MCF 10A (cell line): ENCODE measurements at regions not wholly inside any gene's neighbourhood (a gene's known extent, or its start where the extent isn't known, plus 50 kb on each side); places are given as distances from the start of the nearest gene placed in this dataset.
A peak's percentile ranks its signal among the peaks of the same experiment; 100 is the strongest.

Experiments used
- BruUV-seq: library from RNA; stranded (reverse); fragments of 400-500 nt; replicated peaks from 2 replicates; lab custom pipeline; 2021; lab: Mats Ljungman, UMichigan
- CTCF ChIA-PET: fragments of 300-600 bp; sonication (Branson Sonifier 250); formaldehyde crosslinking; extraction: SDS; loops from one replicate; lab custom pipeline; 2021; ENCODE audit warnings: antibody characterized with exemption, inconsistent platforms; lab: Yijun Ruan, JAX
- POLR2A ChIA-PET: fragments of 300-600, 350-650 bp; sonication (Branson Sonifier 250); formaldehyde crosslinking; extraction: SDS; loops from one replicate; lab custom pipeline; 2020; ENCODE audit warnings: antibody characterized with exemption, inconsistent platforms; lab: Yijun Ruan, JAX
- DNase-seq: peaks from one replicate; pipeline ENCODE4 v3.0.0-alpha.2; 2018; ENCODE audit not compliant: unreplicated experiment
- H3K27ac Mint-ChIP-seq: one replicate; pipeline ENCODE4 v1.8.0; 2022; ENCODE audit warnings: mild to moderate bottlenecking, low read depth, mixed read lengths; ENCODE audit not compliant: unreplicated experiment
- H3K27me3 Mint-ChIP-seq: one replicate; pipeline ENCODE4 v1.8.0; 2022; ENCODE audit warnings: mixed read lengths; ENCODE audit not compliant: insufficient read depth, unreplicated experiment
- H3K36me3 Mint-ChIP-seq: one replicate; pipeline ENCODE4 v1.8.0; 2022; ENCODE audit warnings: mild to moderate bottlenecking, moderate library complexity, mixed read lengths; ENCODE audit not compliant: insufficient read depth, unreplicated experiment
- H3K4me1 Mint-ChIP-seq: one replicate; pipeline ENCODE4 v1.8.0; 2022; ENCODE audit warnings: mixed read lengths; ENCODE audit not compliant: insufficient read depth, unreplicated experiment
- H3K4me3 Mint-ChIP-seq: one replicate; pipeline ENCODE4 v1.8.0; 2022; ENCODE audit warnings: mild to moderate bottlenecking, moderate library complexity, mixed read lengths; ENCODE audit not compliant: unreplicated experiment
- H3K9me3 Mint-ChIP-seq: one replicate; pipeline ENCODE4 v1.8.0; 2022; ENCODE audit warnings: mixed read lengths; ENCODE audit not compliant: unreplicated experiment
- CTCF ChIP-seq: fragments of 200-600 bp; IDR thresholded peaks from one replicate; pipeline ENCODE4 v1.8.0; 2022; ENCODE audit warnings: antibody characterized with exemption, mild to moderate bottlenecking; ENCODE audit not compliant: unreplicated experiment
- intact Hi-C: fragments of 100-400 bp; cut with micrococcal nuclease; formaldehyde crosslinking; loops from 2 replicates; pipeline ENCODE4 v1.14.1; 2022

DNA sequence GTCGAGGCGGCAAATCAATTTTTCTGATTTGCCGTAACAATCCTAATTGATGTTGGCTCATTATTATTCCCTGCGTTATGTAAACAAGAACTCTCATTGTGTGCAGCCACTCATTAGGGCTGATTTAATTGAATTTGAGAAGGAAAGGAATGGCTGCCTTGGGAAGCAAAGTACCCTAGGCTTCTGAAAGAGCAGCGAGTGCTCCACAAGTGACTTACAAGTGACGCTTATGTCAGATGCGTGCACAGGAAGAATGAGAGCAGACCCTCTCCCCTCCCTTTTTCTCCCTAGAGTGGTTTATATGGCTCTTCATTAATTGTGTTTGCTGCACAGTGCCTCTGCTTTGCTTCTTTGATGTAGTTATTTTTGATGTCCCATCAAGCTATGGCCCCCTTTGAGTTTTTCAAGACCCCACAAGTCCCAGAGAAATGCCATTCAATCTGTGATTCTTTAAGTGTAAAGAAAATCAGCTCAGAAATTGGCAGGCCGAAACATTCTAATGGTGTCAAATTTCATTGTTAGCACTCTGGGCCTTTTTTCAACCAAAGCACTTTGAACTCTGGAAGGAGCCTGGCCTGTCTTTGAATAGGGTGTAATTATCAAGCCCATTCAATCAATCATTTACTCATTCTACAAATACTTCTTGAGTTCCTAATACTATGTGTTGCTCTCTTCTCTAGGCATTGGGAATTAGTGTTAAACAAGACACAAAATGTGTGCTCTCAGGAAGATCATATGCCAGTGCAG is 86.8 kb upstream of the VAV3 start:
- H3K4me3 Mint-ChIP-seq, result no peak overlapping the region
- no peak for TF ChIP-seq CTCF
- ChIA-PET POLR2A (no interaction called here), CTCF (no interaction called here)
- no peaks in the 10 kb centered on the region for H3K9me3 Mint-ChIP-seq
- intact Hi-C loops, result no loop called here
- peaks cover 14% of the 10 kb centered on the region for H3K4me1 Mint-ChIP-seq
- no peaks in the 10 kb centered on the region for H3K36me3 Mint-ChIP-seq
- H3K27me3 Mint-ChIP-seq, result no peaks in the 10 kb centered on the region
- BruUV-seq, result no TSS peak
- H3K27ac Mint-ChIP-seq, result no peak overlapping the region
- no peak for DNase-seq

DNA sequence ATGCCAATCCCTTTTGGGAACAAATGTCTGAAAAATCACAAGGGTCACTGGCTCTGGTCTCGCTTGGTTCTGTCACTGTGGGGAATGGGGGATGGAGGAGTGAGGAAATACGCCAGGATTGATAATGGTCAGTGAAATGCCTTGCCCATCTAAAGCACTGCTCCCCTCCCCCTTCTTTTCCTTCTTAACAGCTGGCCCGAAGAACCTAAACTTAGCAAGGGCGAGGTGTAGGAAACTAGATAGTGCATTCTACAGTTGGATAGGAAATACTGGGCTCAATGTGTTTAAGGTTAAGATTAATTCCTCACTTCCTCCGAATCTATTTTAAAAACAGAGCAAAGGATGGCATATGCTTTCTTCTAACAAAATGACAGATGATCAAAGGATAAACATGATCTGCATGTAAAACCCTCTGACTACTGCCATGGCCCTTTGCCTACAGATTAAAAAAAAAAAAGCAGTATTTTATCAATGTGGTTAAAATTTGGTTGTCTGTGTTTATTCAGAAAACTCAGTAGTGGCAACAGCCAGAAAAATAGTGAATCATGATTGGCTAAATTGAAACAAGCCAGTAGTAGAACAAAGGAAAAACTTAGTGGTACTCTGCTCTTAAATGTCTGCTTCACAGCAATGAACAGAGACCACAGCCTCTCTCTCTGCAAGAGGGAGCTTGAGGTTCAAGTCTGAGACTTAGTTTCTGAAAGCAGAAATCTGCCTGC is 86.1 kb upstream of the VAV3 start:
- POLR2A ChIA-PET, result no interaction called here
- H3K4me3 Mint-ChIP-seq, result no peak overlapping the region
- no peaks in the 10 kb centered on the region for H3K36me3 Mint-ChIP-seq

GRCh38 chr1:108050158-108050557 is 85.2 kb upstream of the VAV3 start:
- H3K27ac Mint-ChIP-seq, result no peak overlapping the region
- H3K9me3 Mint-ChIP-seq, result no peaks in the 10 kb centered on the region
- BruUV-seq, result no TSS peak
- intact Hi-C loops, result no loop called here
- H3K36me3 Mint-ChIP-seq, result no peaks in the 10 kb centered on the region
- no peak overlapping the region for H3K4me3 Mint-ChIP-seq
- peaks cover 29% of the 10 kb centered on the region for H3K4me1 Mint-ChIP-seq
- POLR2A ChIA-PET, result no interaction called here
- TF ChIP-seq CTCF, result no peak
- CTCF ChIA-PET, result interaction anchor here (0.9 kb wide), 1 partner anchor 75 kb away, joined by 4 read pairs; no protein-coding TSS in a partner anchor
- DNase-seq, result no peak
- no peaks in the 10 kb centered on the region for H3K27me3 Mint-ChIP-seq

More for the DNA sequence above, 86.1 kb upstream of the VAV3 start:
- intact Hi-C loops, result no loop called here
- no peaks in the 10 kb centered on the region for H3K9me3 Mint-ChIP-seq
- CTCF ChIA-PET, result no interaction called here
- BruUV-seq, result no TSS peak
- no peak for TF ChIP-seq CTCF
- no peak for DNase-seq
- H3K4me1 Mint-ChIP-seq, result peaks cover 20% of the 10 kb centered on the region
- no peak overlapping the region for H3K27ac Mint-ChIP-seq
- no peaks in the 10 kb centered on the region for H3K27me3 Mint-ChIP-seq

- BruUV-seq, result no TSS peak
- Mint-ChIP-seq H3K27ac (no peak overlapping the region), H3K4me1 (peaks cover 30% of the 10 kb centered on the region), H3K9me3 (no peaks in the 10 kb centered on the region), H3K36me3 (no peaks in the 10 kb centered on the region), H3K4me3 (no peak overlapping the region), H3K27me3 (no peaks in the 10 kb centered on the region)
- peak; percentile 26 for TF ChIP-seq CTCF
- DNase-seq, result peak; percentile 39
- ChIA-PET POLR2A (no interaction called here), CTCF (interaction anchor here (0.9 to 1.4 kb wide), 2 partner anchors 9 to 76 kb away, joined by 4 to 5 read pairs; no protein-coding TSS in a partner anchor)
- intact Hi-C loops, result no loop called here
These were observed 84.3 kb upstream of the VAV3 start for GRCh38 chr1:108049178-108049819.
